Upper lobe of right lung (tissue), 1 donor: ENCODE measurements at regions not wholly inside any gene's neighbourhood (a gene's known extent, or its start where the extent isn't known, plus 50 kb on each side); places are given as distances from the start of the nearest gene placed in this dataset.

Experiments
- ATAC-seq: fragments of 200-7000 bp; cut with Tn5 transposase; one replicate; pipeline ENCODE4 v1.9.1; 2020; ENCODE audit warnings: mild to moderate bottlenecking, moderate library complexity
- DNase-seq: peaks from one replicate; pipeline ENCODE4 v3.0.0-alpha.2; 2020
- H3K27ac ChIP-seq: fragments of 200-600 bp; one replicate; pipeline ENCODE4 v1.8.0; 2022
- H3K27me3 ChIP-seq: fragments of 200-600 bp; one replicate; pipeline ENCODE4 v1.8.0; 2022; ENCODE audit warnings: mild to moderate bottlenecking
- H3K36me3 ChIP-seq: fragments of 200-600 bp; one replicate; pipeline ENCODE4 v1.8.0; 2022
- H3K4me1 ChIP-seq: fragments of 200-600 bp; one replicate; pipeline ENCODE4 v1.8.0; 2022
- H3K4me3 ChIP-seq: fragments of 200-600 bp; one replicate; pipeline ENCODE4 v1.8.0; 2022; ENCODE audit warnings: mild to moderate bottlenecking
- H3K9me3 ChIP-seq: fragments of 200-600 bp; one replicate; pipeline ENCODE4 v1.8.0; 2022
- intact Hi-C: fragments of 100-400 bp; cut with DNase I; formaldehyde crosslinking; loops from one replicate; pipeline ENCODE4 v1.11.0; 2022
- TF ChIP-seq, protein P1 (sequence below): fragments of 200-600 bp; IDR thresholded peaks from one replicate; pipeline ENCODE4 v1.8.0; 2022; ENCODE audit warnings: antibody characterized with exemption
- donor health status: DM: no; HTN: yes; CAD: no; lungs with severe emphysema.

GRCh38 chr4:29278585-29278984 lies 1441.6 kb upstream of the PCDH7 start:
- ATAC-seq (no peak), DNase-seq (no peak)
- Histone ChIP-seq H3K4me1 (no peaks in the 10 kb centered on the region), H3K27me3 (no peaks in the 10 kb centered on the region), H3K9me3 (no peaks in the 10 kb centered on the region), H3K4me3 (no peak overlapping the region), H3K36me3 (no peaks in the 10 kb centered on the region), H3K27ac (no peak overlapping the region)
- TF ChIP-seq, protein P1, sequence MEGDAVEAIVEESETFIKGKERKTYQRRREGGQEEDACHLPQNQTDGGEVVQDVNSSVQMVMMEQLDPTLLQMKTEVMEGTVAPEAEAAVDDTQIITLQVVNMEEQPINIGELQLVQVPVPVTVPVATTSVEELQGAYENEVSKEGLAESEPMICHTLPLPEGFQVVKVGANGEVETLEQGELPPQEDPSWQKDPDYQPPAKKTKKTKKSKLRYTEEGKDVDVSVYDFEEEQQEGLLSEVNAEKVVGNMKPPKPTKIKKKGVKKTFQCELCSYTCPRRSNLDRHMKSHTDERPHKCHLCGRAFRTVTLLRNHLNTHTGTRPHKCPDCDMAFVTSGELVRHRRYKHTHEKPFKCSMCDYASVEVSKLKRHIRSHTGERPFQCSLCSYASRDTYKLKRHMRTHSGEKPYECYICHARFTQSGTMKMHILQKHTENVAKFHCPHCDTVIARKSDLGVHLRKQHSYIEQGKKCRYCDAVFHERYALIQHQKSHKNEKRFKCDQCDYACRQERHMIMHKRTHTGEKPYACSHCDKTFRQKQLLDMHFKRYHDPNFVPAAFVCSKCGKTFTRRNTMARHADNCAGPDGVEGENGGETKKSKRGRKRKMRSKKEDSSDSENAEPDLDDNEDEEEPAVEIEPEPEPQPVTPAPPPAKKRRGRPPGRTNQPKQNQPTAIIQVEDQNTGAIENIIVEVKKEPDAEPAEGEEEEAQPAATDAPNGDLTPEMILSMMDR: no peak
- intact Hi-C loops: no loop called here

DNA sequence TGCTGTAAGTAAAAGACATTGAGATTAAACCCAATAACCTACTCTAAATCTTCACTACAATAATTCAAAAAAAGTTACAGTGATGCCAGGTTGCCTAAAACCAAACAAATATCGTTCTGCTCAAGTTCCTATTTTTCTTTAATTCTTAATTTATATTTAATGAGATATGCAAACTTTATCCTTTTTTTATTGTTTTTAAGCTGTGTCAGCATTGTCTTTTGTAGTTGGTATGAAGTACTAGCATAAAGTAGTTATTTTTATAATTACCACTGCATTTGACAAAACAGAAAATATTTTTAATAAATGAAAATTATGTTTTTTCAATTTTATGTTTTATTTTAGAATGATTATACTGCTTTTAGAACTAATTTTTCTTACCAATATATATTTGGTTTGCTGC lies 1431.1 kb upstream of the PCDH7 start:
- intact Hi-C loops: no loop called here
- TF ChIP-seq, protein P1: no peak
- ATAC-seq (no peak), DNase-seq (no peak)
- H3K27ac ChIP-seq: no peak overlapping the region
- no peaks in the 10 kb centered on the region for H3K9me3 ChIP-seq
- no peaks in the 10 kb centered on the region for H3K4me1 ChIP-seq
- no peaks in the 10 kb centered on the region for H3K27me3 ChIP-seq
- no peak overlapping the region for H3K4me3 ChIP-seq
- H3K36me3 ChIP-seq: no peaks in the 10 kb centered on the region

DNA sequence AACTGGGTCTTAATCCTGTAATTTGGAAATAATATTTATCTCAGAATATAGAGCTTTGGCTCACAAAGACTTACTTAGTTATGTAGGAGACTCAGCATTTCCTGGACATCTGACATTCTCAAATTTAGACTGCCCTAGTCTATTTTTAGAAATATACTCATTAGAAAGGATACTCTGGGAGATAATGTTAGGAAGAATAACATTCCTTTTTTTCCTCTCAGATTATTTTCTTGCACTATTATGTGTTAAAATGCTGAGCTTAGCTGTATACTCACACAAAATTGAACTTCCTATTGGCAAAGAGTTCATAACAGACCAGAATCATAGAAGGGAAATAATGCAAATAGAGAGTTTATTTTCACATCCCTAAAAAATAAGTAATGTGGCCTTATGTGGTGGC lies 1424.9 kb upstream of the PCDH7 start:
- no peak overlapping the region for H3K27ac ChIP-seq
- no peaks in the 10 kb centered on the region for H3K27me3 ChIP-seq
- TF ChIP-seq, protein P1: no peak
- DNase-seq (no peak), ATAC-seq (no peak)
- H3K9me3 ChIP-seq: no peaks in the 10 kb centered on the region
- no peaks in the 10 kb centered on the region for H3K36me3 ChIP-seq
- intact Hi-C loops: no loop called here
- no peaks in the 10 kb centered on the region for H3K4me1 ChIP-seq
- no peak overlapping the region for H3K4me3 ChIP-seq

- intact Hi-C loops: no loop called here
- ATAC-seq (no peak), DNase-seq (no peak)
- H3K4me3 ChIP-seq: no peak overlapping the region
- H3K27me3 ChIP-seq: no peaks in the 10 kb centered on the region
- H3K27ac ChIP-seq: no peak overlapping the region
- TF ChIP-seq, protein P1: no peak
- no peaks in the 10 kb centered on the region for H3K36me3 ChIP-seq
- H3K9me3 ChIP-seq: no peaks in the 10 kb centered on the region
- H3K4me1 ChIP-seq: no peaks in the 10 kb centered on the region
These were observed 1415.6 kb upstream of the PCDH7 start for GRCh38 chr4:29304595-29304994.

- H3K27me3 ChIP-seq: no peaks in the 10 kb centered on the region
- no peak overlapping the region for H3K4me3 ChIP-seq
- no peaks in the 10 kb centered on the region for H3K4me1 ChIP-seq
- H3K36me3 ChIP-seq: no peaks in the 10 kb centered on the region
- H3K27ac ChIP-seq: no peak overlapping the region
- intact Hi-C loops: no loop called here
- ATAC-seq (no peak), DNase-seq (no peak)
- TF ChIP-seq, protein P1: no peak
- no peaks in the 10 kb centered on the region for H3K9me3 ChIP-seq
These were observed 1412.9 kb upstream of the PCDH7 start for GRCh38 chr4:29307256-29307655.

GRCh38 chr4:29307755-29308154 lies 1412.4 kb upstream of the PCDH7 start:
- DNase-seq (no peak), ATAC-seq (no peak)
- Histone ChIP-seq H3K4me3 (no peak overlapping the region), H3K27me3 (no peaks in the 10 kb centered on the region), H3K9me3 (no peaks in the 10 kb centered on the region), H3K27ac (no peak overlapping the region), H3K36me3 (no peaks in the 10 kb centered on the region), H3K4me1 (no peaks in the 10 kb centered on the region)
- TF ChIP-seq, protein P1: no peak
- intact Hi-C loops: no loop called here
